ENCODE measurements at regions not wholly inside any gene's neighbourhood (a gene's known extent, or its start where the extent isn't known, plus 50 kb on each side); places are given as distances from the start of the nearest gene placed in this dataset.
"Not testable (repeated sequence)": the region's sequence is repeated elsewhere in the genome, so short reads cannot be mapped to it uniquely, and the experiment has no call there.

DNA sequence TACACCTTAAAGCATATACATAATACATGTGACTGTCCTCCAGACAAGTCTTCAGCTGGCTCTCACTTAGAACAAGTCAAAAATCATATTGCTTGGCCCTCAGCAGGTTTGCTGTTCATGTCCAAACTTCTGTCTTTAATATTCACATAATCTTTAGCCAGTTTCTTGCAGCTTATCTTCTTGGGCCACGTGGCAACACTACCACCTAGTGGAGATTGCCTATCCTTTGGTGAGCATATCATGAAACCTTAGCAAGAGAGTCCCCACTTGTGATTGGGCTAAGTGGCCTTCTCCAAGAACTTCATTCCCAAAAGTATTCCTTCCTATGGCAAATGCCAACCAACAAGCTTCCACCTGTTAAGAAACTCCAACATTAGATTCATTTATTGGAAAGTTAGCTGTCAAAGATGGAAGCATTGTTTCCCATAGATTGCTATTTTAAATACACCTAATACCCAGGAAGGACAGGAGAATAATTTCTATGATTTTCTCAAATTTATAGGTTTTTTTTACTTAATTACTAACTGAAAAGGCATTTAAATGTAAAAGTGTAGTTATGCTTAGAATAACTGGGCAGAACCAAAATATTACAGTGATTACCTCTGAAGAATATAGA, 231.9 kb upstream of the INTU start:
- DNase-seq: peak; percentile 40 to 53

DNA sequence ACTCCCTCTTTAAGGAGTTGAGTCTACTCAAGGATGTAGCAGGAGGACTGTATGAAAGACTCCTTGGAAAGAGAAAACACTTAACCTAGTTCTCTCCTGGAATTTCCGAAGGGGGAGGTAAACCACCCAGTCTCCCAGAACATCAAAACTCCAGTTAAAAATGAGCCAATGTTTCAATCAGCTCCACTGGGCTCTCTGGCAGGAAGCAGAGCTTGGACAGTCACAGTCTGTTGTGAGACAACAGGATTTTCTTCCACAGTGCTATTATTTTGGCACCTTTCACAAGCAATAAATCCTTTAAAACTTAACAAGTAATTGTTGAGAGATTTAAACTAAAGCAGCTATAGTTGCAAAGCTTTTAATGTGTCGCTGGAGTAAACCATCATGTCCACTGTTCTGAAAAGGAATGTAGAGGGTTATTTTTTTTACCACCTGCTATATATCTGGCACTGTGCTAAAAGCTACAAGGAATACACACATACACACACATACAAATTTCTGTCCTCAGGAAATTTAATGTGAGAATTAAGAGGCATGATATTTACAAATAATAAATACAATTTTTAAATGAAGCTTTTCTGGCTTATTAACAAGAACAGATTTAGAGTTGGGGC, 229.2 kb upstream of the INTU start:
- no peak for DNase-seq

DNA sequence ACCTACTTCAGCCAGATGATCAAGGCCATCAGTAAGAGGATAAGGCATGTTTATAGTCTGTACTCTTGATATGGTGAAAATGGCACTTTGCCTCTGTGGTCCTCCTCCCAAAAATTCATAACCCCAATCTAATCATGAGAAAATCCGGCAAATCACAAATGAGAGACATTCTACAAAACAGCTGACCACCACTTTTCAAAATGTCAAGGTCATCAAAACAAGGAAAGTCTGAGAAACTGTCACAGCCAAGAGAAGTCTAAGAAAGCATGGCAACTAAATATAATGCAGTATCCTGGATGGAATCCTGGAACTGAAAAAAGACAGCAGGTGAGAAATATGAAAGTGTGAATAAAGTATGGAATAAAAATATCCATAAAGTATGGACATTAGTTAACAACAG, 226.6 kb upstream of the INTU start:
- DNase-seq: no peak

DNA sequence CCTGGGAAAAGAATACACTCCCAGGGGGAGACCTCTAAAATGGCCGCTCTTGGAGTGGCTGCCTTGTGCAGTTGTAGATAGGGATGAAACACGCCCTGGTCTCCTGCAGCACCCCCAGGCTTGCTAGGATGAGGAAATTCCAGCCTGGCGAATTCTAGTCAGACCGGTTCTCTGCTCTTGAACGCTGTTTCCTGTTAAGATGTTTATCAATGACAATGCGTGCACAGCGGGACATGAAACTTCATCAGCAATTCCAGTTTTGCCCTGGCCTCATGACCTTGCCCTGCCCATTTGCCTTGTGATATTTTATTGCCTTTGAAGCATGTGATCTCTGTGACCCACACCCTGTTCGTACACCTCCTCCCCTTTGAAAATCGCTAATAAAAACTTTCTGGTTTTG, 225.2 kb upstream of the INTU start:
- DNase-seq: not testable (repeated sequence)

DNA sequence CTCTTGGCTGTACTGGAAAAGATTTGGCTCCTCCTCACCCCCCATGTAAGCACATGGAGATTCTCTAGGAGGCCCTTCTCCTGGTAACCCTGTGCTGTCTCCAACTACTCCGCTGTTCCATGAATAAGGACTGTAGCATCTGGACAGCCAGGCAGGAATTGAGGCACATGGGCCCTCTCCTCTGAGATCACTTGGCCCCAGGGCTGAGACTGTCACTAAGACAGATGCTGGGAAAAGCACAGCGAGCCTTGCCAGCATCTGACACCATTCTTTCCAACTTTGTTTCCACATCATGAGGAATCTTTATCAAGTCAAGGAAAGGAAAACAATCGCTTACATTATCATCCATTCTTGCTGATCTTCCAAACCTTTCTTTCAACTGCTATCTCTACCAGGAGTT, 222.6 kb upstream of the INTU start:
- DNase-seq: no peak

DNA sequence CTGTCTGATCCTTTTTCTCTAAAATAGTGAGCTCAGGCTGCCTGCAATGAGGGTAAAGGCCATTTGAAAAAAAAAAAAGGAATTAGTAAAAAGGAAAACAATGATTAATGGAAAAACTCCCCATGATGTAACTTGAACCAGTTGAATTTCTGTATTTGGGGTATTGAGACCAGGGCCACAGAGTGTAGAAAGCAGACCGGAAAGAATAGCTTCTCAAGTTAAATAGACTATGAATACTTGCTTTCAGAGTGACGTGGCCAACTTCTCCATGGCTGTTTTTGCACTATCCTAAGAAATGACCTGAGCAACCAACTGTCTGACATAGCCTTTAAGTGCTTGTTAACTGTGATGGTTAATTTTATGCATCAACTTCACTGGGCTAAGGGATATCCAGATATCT, 222.1 kb upstream of the INTU start:
- DNase-seq: no peak

DNA sequence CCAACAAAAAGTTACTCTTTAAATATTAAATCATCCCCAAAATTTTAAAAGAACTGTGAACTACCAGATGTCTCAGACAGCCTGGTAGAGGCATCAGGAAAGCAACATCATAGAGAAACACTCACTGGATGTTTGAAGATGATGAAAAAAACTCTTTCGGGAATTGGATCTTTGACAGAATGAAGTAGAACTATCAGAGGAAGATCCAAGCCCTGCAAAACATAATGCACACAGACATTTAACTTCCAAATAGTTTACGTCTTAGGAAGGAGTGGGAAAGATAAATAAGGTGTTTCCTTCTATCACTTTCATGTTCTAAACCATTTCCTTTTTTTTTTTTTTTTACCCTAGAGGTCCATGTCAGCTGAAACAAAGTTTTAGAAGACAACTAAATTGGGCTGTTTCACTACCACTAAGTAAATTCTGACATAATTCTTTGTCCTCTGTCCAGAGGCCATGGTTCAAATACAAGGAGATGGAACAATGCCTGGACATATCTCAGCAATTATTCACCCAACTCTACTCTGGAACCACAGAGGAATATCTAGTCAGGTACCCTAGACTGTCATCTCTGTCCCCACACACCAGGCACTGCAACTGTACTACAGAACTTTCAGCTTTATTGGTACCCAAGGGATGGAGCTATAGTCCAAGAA, 217.7 kb upstream of the INTU start:
- DNase-seq: no peak

DNA sequence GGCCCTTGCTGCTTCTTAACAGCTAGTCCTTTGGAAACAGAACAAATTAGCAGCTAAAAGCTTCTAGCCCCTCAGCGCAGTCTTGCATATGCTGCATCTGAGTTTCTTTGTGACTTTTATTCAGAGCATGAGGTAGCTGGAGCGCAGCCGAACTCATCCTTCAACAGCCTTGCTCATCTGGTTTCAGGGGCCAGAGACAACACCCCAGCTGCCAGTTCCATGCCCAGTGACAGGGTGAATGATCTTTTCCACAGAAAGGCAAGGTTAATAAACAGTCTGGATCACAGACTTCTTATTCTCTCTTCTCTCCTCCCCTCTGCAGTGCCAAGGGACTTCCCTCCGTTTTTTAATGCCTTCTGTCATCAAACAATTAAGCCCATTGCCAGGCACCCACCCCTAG, 216.6 kb upstream of the INTU start:
- no peak for DNase-seq

DNA sequence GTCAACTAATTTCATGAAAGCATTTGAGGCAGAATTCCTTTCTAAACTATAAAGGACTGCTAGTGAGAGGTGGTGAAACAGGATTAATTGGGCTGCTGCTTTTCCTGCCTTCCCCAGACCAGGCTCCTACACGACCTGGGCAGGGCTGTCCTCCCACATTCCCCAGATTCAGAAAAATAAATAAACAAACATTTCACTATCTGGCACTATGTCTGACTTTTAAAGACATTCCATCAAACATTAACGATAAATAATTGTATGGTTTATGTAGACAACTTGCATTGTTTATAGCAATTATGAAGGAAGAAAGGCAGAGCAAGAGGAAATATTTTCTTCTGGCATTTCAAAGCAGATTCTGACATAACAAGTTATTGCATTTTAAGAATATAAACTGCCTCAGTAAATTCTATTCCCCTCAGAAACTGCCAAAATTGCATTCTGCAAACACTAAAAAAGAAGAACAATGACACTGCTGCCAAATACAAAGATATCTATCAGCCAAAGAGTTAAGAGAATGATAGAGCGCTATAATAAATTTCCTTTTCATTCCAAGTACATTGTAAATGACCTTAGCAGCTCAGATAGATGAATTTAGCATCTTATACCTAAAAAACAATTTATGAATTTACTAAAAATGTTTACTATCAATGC, 214.7 kb upstream of the INTU start:
- no peak for DNase-seq

DNA sequence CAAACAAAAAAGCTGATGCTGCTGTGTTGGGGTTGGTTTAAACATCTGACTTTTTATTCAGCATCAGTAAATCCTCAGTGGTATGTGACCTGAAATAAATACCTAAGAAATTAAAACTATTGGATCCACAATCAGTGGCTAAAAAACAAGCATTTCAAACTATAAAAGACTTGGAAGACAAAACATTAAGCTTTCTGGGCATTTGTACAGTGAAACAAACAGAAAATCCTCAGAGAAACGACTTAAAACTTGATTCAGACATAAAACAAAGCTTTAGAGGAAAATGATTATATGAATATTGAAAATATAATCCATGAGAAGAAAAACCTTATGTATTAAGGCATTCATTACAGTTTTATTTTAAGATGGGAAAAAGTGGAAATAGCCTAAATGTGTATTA, 213.3 kb upstream of the INTU start:
- DNase-seq: no peak

DNA sequence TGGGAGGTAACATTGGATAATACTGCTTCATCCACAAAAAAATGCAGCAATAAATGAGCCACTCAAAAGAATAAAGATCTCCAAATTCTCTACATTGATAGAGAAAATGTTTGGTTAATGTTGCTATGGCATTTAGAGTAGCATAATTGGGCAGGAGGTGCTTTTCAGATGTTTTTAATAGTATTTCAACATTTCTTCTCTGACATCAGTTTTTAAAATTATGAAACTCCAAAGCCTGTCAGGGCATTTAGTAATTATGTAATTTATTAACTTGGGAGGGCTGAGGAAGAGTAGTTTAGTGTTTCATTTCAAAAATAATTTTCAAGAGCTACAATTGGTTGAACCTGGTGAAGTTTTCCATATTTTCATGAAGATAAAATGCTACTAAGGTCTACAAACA, 211.3 kb upstream of the INTU start:
- DNase-seq: no peak

DNA sequence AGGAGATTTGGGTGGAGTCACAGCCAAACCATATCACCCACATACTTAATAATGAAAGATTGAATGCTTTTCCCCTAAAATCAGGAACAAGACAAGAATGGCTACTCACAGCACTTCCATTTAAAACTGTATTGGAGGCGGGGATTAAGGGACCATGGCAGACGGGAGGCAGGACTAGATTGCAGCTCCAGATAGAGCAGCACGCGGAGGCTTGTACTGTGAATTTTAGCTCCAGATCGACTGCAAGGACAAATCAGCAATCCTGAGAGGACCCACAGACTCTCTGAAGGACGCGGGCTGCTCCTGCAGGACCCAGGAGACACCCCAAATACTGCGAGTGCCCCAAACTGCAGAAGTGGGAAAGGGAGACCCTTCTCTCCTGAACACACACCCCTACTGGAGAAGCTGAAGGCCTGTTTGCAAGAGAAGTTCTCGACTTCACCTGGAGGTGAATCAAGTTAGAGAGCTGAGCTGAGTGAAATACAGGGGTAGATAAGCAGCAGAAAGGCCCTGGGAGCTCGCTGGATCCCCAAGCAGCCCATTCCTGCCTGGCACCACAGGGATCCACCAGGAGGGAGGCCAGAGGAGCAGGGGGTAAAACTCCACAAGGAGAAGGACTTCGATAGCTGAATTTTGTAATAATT, 207.4 kb upstream of the INTU start:
- DNase-seq: no peak

DNA sequence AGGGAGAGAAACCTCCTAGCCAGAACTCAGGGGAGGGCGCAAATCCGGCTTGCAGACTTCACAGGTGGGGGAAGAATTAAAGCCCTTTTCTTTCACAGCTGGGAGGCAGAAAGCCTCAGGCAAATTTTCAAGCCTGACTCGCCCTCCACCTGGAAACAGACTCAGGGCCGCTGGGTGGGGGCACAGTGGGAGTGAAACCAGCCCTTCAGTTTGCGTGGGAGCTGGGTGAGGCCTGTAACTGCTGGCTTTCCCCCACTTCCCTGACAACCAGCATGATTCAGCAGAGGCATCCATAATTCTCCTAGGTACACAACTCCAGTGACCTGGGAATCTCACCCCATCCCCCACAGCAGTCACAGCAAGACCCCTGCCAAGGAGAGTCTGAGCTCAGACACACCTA, 206.9 kb upstream of the INTU start:
- DNase-seq: no peak

DNA sequence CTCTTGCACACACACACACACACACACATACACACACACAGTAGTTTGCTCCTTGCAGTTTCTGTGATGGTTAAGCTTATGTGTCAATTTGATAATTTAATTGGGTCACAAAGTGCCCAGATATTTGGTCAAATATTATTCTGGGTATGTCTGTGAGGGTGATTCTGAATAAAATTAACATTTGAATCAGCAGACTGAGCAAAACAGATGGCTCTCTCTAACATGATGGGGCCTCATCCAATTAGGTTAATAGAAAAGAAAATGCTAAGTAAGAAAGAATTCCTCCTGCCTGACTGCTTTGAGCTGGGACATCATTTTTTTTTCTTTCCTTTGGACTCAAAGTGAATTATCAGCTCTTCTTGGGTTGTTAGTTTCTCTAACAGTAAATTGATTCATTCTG, 191.2 kb upstream of the INTU start:
- DNase-seq: peak in 1 of 2 experiments; percentile 37

DNA sequence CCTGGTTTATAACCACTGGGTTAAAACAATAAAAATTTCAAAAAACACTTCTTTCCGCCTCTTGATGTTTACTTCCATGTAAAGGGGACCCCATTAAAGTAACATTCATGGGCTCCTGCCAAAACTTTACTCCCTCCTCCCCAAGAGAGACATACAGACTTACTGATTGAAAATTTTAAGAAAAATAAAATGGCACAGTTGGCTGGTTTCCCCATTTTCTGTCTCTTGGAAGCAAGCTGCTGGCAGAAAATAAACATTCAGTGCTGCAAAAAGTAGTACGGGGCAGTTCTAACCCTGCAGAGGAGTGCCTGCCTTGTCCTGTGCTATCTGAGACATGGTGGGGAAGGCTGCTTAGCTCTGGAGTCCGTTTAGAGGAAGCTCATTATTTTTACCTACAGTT, 187.3 kb upstream of the INTU start:
- no peak for DNase-seq

DNA sequence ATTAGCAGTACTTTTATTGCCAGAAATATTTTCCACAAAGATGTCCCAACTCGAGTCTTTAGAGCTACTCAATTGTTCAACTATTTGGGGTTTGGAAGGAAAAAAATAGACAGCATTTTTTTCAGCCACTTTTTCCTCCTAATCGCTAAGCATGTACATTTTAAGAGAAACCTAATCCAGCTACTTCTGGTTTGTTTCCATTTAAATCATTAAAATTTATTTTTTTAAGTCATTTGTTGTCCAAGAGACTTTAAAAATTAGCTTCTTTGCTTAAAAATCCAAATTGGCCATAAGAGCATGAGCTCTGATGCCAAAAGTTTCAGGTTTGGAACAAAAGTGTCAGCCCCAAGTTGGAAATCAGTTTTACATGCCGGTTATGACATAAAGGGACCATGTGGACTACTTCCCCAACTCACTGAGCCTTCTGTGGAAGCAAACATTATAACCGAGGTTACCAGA, 186.3 kb upstream of the INTU start:
- DNase-seq: no peak

DNA sequence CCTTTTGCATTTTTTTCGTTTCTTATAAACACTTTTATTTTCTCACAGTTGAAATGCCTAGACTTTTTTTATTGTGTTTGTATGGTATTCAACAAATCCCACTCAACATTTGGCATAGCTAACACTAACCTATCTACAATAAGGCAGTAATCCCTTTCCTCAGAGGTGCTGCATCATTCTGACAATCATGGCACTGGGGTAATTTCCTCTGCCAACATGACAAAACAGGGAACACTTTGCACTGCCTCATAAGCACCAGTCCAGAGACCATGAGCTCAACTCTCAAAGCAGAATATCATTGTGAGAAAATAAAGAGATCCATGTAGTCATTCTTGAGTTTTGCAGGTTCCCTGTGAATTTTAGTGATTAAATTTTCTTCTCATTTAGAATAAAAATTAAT, 183.8 kb upstream of the INTU start:
- no peak for DNase-seq

DNA sequence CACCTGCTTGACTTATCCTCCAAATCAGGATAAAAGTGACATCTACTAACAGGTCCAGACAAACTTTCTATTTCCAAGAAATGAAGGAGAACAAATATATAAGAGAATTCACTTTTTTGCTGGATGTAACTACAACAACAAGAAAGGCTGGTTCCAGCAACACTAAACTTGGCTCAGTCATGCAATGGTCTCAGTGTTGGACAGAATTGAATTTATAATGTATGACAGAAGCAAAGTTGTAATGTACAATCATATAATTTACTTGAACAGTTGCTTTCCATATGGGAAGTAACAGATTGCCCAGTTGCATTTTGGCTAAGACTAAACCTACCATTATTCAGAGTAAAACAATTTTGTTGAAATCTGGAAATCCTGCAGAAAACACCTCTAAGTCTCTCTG, 183.3 kb upstream of the INTU start:
- DNase-seq: no peak

DNA sequence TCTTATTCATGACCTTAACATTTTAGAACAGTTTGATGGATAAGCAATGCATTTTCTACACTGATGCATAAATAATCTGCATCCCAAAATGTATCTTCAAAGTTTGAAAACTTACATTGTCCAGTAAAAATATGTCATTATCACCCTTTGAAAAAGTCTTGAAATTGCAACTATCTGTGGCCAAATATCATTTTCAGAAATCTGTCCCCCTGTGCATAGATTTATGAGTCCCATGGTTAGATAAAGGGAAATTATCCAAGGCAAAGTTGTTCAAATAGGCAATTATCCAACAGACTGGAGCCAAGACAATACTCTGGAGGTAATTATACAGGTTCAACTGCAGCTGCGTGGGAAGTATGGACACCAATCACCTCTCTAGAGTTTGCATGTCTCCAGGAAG, 182.5 kb upstream of the INTU start:
- DNase-seq: no peak

DNA sequence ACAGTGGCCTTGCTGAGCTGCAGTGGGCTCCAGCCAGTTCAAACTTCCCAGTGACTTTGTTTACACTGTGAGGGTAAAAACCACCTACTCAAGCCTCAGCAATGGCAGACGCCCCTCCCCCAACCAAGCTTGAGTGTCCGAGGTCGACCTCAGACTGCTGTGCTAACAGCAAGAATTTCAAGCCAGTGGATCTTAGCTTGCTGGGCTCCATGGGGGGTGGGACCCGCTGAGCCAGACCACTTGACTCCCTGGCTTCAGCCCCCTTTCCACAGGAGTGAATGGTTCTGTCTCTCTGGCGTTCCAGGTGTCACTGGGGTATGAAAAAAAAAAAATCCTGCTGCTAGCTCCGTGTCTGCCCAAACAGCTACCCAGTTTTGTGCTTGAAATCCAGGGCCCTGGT, 168.9 kb upstream of the INTU start:
- no peak for DNase-seq

DNA sequence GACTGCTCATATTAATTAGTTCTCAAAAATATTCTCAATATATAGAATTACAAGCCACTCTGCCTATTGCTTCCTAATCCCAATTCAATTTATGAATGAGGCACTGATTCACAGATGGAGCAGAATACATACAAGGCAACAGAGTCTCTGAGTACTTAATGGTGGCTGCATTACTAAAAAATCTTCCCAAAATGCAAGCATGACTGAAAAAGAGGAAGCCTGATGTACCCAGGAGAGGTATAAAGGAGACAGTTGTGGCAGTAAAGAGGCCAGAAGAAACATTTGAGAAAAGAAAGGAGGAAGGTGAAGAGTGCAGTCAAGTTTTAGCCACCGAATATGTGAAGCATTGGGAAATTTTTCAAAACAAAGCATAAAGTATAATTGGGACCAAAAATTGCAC, 163.2 kb upstream of the INTU start:
- no peak for DNase-seq

DNA sequence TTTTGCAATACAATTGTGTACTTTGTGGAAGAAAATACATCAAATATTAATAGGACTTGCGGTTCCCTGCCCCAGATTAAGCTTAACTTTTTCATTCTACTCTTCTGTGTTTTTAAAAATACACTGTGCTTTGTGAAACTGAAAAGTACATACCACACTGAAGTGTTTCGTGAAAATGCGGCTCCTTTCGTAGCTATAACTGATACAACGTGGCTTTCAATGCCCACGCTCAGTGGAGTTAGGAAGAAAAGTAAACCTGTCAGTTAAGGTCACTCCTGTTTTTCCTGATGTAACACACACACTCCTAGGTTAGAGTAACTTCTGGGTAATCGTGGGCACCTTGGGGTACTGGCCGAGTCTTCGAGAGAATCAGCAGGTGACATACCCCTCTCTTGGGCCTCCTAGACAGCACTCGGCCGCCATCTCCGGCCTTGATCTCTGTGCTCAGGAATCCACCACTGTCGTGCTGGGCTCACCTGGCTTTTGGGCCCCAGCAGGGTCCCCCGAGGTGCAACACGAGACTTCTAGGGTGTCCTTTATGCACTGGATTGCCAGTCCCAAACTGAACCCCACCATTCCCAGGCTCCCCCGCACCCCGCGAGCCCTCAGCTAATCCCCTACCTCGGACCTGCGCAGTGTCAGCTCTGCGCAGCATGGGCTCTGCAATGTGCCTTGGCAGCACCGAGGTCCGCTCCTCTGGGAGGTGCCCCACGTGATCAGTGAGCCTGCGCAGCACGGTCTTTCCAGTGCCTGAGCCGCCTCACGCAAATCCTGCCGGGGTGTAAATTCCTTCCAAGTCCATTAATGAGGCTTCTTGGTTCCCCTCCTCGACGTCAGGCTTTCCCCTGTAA, 162.6 kb upstream of the INTU start:
- DNase-seq: no peak

DNA sequence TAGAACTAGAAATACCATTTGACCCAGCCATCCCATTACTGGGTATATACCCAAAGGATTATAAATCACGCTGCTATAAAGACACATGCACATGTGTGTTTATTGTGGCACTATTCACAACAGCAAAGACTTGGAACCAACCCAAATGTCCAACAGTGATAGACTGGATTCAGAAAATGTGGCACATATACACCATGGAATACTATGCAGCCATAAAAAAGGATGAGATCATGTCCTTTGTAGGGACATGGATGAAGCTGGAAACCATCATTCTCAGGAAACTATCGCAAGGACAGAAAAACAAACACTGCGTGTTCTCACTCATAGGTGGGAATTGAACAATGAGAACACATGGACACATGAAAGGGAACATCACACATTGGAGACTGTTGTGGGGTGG, 154.5 kb upstream of the INTU start:
- not testable (repeated sequence) for DNase-seq
